HG02840 (cell line): ENCODE measurements at regions not wholly inside any gene's neighbourhood (a gene's known extent, or its start where the extent isn't known, plus 50 kb on each side); places are given as distances from the start of the nearest gene placed in this dataset.

Experiments
- ATAC-seq: cut with Tn5 transposase; IDR thresholded peaks from one replicate; pipeline ENCODE4 v1.9.1; 2021; ENCODE audit warnings: mild to moderate bottlenecking, moderate library complexity, moderate number of reproducible peaks; ENCODE audit not compliant: unreplicated experiment, low FRiP score

- no peak for ATAC-seq
Observed at GRCh38 chr10:131657318-131657984, 243.4 kb upstream of the PPP2R2D start.

DNA sequence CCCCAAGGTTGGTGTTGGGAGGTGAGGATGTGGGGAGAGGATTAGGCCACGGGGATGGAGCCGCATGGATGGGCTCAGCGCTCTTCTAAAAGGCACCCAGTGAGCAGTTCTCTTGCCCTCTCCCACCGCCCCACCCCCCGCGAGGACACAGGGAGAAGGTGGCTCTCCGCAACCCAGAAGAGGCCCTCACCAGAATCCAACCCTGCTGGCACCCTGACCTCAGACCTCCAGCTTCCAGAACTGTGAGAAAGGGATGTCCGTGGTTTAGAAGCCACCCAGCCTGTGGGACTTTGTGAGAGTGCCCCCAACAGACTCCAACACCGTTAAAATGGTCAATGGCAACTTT, 242.8 kb upstream of the PPP2R2D start:
- ATAC-seq, result no peak

DNA sequence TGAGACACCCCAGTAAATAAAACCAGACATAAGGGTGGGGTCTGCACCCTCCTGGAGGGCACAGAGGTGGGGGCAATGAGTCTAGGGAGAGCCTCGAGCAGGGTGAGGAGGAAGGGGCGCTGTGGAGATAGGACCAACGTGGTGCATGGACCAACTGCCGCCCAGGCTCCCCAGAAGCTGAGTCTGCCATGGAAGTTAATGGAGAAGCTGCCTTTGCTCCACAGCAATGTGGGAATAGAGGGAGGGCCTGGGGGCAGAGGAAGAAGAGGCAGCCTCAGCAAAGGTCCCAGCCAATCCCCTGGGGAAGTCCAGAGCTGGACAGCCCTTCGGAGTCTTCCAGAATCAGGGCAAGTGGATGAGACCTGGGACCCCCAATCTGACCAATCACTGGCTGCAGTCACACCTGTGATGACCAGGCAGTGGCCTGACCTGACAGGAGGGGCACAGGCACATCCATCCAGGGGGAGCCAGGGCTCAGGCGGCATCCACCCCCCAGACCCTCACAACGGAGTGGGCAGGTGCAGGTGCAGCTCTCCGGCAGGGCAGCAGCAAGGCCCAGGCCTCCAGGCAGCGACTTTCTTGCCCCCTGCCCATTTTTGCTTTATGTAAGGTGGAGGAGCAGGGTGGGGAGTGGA, 242.2 kb upstream of the PPP2R2D start:
- ATAC-seq, result no peak

- ATAC-seq, result no peak
Observed at GRCh38 chr10:131660427-131660826, 240.4 kb upstream of the PPP2R2D start.

DNA sequence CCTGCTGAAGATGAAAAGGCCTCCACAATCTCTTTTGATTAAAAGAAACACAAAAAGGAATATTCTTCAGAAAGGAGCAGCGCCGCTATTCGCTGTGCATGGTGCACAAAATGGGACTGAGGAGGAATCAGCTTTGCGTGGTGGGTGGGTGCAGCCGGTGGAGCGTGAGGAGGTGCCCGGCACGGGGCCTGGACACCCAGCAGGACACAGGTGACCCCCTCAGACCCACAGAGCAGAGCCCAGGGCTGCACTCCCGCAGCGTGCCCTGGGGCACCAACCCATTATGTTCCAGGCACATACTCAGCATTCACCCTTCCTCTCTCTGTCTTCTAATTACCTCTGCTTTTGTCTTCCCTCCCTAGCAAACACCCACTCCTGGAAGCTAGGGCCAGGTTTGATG, 238.0 kb upstream of the PPP2R2D start:
- no peak for ATAC-seq

GRCh38 chr10:131663351-131663750, 237.5 kb upstream of the PPP2R2D start:
- no peak for ATAC-seq

GRCh38 chr10:131666091-131666490, 234.7 kb upstream of the PPP2R2D start:
- no peak for ATAC-seq

DNA sequence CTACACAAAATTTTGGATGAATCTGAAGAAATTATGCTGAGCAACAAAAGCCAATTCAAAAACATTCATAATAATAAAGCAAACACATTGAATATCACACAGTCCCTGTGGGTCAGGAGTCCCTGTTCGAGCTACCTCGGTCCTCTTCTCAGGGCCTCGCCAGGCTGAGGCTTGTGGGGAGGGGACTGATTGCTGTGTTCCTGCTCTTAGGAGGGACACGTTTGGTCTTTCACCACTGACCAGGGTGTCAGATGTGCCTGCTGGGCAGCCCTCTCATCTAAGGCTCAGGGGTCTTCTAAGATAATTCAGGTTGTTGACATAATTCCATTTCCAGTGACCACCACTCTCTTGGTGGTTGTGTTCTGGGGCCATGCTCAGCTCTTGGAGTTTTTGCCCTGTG, 233.8 kb upstream of the PPP2R2D start:
- no peak for ATAC-seq

DNA sequence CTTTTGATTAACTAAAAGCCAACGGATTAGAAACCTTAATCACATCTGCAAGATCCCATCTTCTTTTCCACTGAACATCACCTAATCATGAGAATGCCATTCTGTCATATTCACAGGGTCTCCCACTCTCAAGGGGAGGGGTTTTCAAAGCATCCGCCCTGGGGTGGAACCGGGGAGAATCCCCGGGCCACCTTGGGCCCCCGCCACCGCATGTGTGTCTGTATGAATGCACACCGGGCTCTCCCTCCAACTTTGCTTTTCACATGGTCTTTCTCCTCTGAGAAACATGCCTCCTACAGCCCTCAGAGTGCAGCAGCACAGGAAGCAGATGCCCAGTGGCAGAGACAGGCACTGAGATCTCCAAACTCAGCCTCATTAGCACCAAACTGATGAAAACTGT, 233.2 kb upstream of the PPP2R2D start:
- no peak for ATAC-seq

- no peak for ATAC-seq
Observed at GRCh38 chr10:131668903-131669302, 231.9 kb upstream of the PPP2R2D start.

DNA sequence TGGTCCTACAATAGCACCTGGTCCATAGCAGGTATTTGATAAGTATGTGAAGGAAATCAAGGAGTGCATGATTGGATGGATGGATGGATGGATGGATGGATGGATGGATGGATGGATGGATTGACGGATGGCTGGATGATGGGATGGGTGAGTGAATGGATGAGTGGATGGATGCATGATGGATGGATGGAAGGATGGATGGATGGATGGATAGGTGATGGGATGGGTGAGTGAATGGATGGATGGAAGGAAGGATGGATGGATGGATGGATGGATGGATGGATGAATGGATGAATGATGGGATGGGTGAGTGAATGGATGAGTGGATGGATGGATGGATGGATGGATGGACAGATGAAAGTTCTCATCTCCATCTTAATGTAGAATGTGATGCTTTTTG, 231.0 kb upstream of the PPP2R2D start:
- no peak for ATAC-seq

GRCh38 chr10:131670341-131670740, 230.5 kb upstream of the PPP2R2D start:
- ATAC-seq, result no peak

- no peak for ATAC-seq
Observed at GRCh38 chr10:131673396-131673795, 227.4 kb upstream of the PPP2R2D start.

- no peak for ATAC-seq
Observed at GRCh38 chr10:131674130-131674529, 226.7 kb upstream of the PPP2R2D start.

DNA sequence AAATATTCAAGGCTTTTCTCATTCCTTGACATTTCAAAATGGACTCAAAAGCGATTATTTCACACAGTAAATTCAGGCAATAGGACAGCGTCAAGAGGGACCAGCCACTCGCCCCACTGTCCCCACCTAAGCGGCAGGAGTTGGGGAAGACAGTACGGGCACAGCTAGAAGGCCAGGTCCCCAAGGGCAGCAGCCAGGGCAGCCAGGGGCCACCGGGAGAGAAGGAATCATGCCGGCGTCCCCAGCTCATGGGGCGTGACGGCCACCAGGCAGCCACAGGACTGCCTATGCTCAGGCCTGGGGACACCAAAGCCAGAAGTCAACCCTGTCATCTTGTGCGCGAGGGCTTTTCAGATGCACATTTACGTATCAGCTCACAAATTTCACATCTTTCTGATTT, 225.7 kb upstream of the PPP2R2D start:
- ATAC-seq, result no peak

GRCh38 chr10:131676046-131676799, 224.6 kb upstream of the PPP2R2D start:
- ATAC-seq, result no peak

DNA sequence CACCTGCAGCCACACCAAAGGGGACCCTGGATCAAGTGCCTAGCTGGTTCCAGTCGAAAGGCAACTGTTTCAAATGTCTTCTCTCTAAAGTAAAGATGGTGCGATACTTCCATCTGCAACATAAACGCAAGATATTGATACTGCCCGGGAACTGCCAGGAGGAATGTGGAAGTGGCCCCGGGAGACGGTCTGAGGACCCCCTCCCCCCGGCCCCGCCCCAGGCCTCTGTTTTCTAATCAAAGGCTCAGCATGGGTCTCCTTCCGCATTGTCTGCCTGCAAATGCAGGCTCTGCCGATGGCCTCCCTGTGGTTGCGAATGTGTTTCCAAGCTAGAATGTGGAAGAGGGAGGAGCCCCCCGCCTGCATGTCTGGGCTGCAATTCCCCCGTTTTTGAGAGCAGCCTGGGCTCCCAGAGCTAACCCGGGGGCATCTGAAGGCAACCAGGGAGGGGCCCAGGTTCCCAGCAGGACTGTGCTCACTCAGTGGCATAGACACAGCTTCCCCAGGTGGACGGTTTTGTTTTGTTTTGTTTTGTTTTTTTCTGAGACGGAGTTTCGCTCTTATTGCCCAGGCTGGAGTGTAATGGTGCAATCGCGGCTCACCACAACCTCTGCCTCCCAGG, 223.9 kb upstream of the PPP2R2D start:
- ATAC-seq, result no peak

- no peak for ATAC-seq
Observed at GRCh38 chr10:131677671-131678070, 223.1 kb upstream of the PPP2R2D start.

GRCh38 chr10:131678171-131678570, 222.6 kb upstream of the PPP2R2D start:
- ATAC-seq, result no peak

DNA sequence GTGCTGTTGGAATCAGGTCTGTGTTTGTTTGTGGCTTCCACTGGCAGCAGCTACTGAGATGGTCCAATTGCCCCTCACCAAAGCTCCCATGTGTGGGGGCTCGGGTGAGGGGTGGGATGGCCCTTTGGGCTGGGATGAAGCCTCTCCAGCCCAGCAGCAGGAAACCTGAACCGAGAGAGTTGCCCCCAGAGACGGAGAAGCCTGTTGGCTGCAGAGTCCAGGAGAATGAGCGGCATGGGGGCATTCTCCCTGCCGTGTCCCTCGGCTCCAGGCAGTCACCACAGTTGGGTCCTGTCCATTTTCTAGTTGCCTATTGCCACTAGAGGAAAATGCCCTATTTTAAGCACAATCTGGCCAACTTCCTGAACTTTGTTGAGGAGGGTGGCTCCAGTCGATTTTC, 222.2 kb upstream of the PPP2R2D start:
- ATAC-seq, result no peak

- ATAC-seq, result no peak
Observed at GRCh38 chr10:131679926-131680325, 220.9 kb upstream of the PPP2R2D start.
